ENCODE measurements at regions not wholly inside any gene's neighbourhood (a gene's known extent, or its start where the extent isn't known, plus 50 kb on each side); places are given as distances from the start of the nearest gene placed in this dataset.

- FAIRE-seq (no peak), DNase-seq (ENCODE audit: insufficient read length, low spot score) (peak; percentile 70)
- TF ChIP-seq CTCF (IDR thresholded peaks at IDR 0.05; ENCODE audit: insufficient read depth, missing control alignments), result no peak
Measured at GRCh38 chr18:62450546-62451410, 72.0 kb upstream of the ZCCHC2 start.

GRCh38 chr18:62452280-62452831 is 70.5 kb upstream of the ZCCHC2 start:
- peak; percentile 90 for FAIRE-seq
- DNase-seq (ENCODE audit: insufficient read length, low spot score), result no peak
- TF ChIP-seq CTCF (IDR thresholded peaks at IDR 0.05; ENCODE audit: insufficient read depth, missing control alignments), result no peak

GRCh38 chr18:62453864-62454263 is 69.0 kb upstream of the ZCCHC2 start:
- FAIRE-seq, result no peak
- no peak for DNase-seq (ENCODE audit: insufficient read length, low spot score)
- TF ChIP-seq CTCF (IDR thresholded peaks at IDR 0.05; ENCODE audit: insufficient read depth, missing control alignments), result no peak

GRCh38 chr18:62454527-62454926 is 68.3 kb upstream of the ZCCHC2 start:
- DNase-seq (ENCODE audit: insufficient read length, low spot score) (no peak), FAIRE-seq (no peak)

GRCh38 chr18:62455222-62455621 is 67.6 kb upstream of the ZCCHC2 start:
- DNase-seq (ENCODE audit: insufficient read length, low spot score) (no peak), FAIRE-seq (no peak)
- no peak for TF ChIP-seq CTCF (IDR thresholded peaks at IDR 0.05; ENCODE audit: insufficient read depth, missing control alignments)

More at GRCh38 chr18:62454527-62454926, 68.3 kb upstream of the ZCCHC2 start:
- no peak for TF ChIP-seq CTCF (IDR thresholded peaks at IDR 0.05; ENCODE audit: insufficient read depth, missing control alignments)

- DNase-seq (ENCODE audit: insufficient read length, low spot score) (no peak), FAIRE-seq (no peak)
- no peak for TF ChIP-seq CTCF (IDR thresholded peaks at IDR 0.05; ENCODE audit: insufficient read depth, missing control alignments)
Measured at GRCh38 chr18:62457877-62458276, 64.9 kb upstream of the ZCCHC2 start.

- FAIRE-seq (peak; percentile 77), DNase-seq (ENCODE audit: insufficient read length, low spot score) (no peak)
- TF ChIP-seq CTCF (IDR thresholded peaks at IDR 0.05; ENCODE audit: insufficient read depth, missing control alignments), result no peak
Measured at GRCh38 chr18:62458346-62458745, 64.5 kb upstream of the ZCCHC2 start.

Measured in D721Med (cell line).